ENCODE measurements at regions not wholly inside any gene's neighbourhood (a gene's known extent, or its start where the extent isn't known, plus 50 kb on each side); places are given as distances from the start of the nearest gene placed in this dataset.

- no peaks in the 10 kb centered on the region for H3K27me3 ChIP-seq (ENCODE audit: control insufficient read depth in 1 of 2, insufficient read depth in 2 of 2, low read length in 1 of 2)
- intact Hi-C loops (cut with DNase I), result no loop called here
- H3K4me1 ChIP-seq (ENCODE audit: control insufficient read depth in 1 of 2, insufficient read depth in 2 of 2, low read length in 2 of 2), result no peaks in the 10 kb centered on the region
- 92 to 94% methylated on average over 9 of the region's 9 CpGs for WGBS, 2 donors
- H3K27ac ChIP-seq (ENCODE audit: low read depth in 1 of 2, low read length in 2 of 2), result no peak overlapping the region
- no peaks in the 10 kb centered on the region for H3K9me3 ChIP-seq (ENCODE audit: control insufficient read depth, low read length)
- H3K36me3 ChIP-seq (ENCODE audit: control insufficient read depth in 1 of 2, insufficient read depth in 2 of 2, low read length in 1 of 2), result no peaks in the 10 kb centered on the region
- ATAC-seq (ENCODE audit: low FRiP score), result no peak
- DNase-seq, result no peak
- no peak overlapping the region for H3K4me3 ChIP-seq (ENCODE audit: low read length in 2 of 2)
Measured at GRCh38 chr10:33453081-33454025, 118.9 kb upstream of the NRP1 start.

- Histone ChIP-seq H3K9me3 (ENCODE audit: control insufficient read depth, low read length) (no peaks in the 10 kb centered on the region), H3K27me3 (ENCODE audit: control insufficient read depth in 1 of 2, insufficient read depth in 2 of 2, low read length in 1 of 2) (no peaks in the 10 kb centered on the region), H3K4me1 (ENCODE audit: control insufficient read depth in 1 of 2, insufficient read depth in 2 of 2, low read length in 2 of 2) (no peaks in the 10 kb centered on the region), H3K36me3 (ENCODE audit: control insufficient read depth in 1 of 2, insufficient read depth in 2 of 2, low read length in 1 of 2) (no peaks in the 10 kb centered on the region), H3K27ac (ENCODE audit: low read depth in 1 of 2, low read length in 2 of 2) (no peak overlapping the region), H3K4me3 (ENCODE audit: low read length in 2 of 2) (no peak overlapping the region)
- DNase-seq, result no peak
- no peak for ATAC-seq (ENCODE audit: low FRiP score)
- WGBS, 2 donors, result 93 to 94% methylated on average over 7 of the region's 7 CpGs
- intact Hi-C loops (cut with DNase I), result no loop called here
Measured at GRCh38 chr10:33448421-33449140, 114.1 kb upstream of the NRP1 start.

- H3K9me3 ChIP-seq (ENCODE audit: control insufficient read depth, low read length), result peaks cover 2% of the 10 kb centered on the region
- H3K4me3 ChIP-seq (ENCODE audit: low read length in 2 of 2), result no peak overlapping the region
- DNase-seq (no peak), ATAC-seq (ENCODE audit: low FRiP score) (no peak)
- WGBS, 2 donors, result 51% methylated on average over 5 of the region's 5 CpGs
- intact Hi-C loops (cut with DNase I), result no loop called here
- H3K4me1 ChIP-seq (ENCODE audit: control insufficient read depth in 1 of 2, insufficient read depth in 2 of 2, low read length in 2 of 2), result no peaks in the 10 kb centered on the region
- H3K27me3 ChIP-seq (ENCODE audit: control insufficient read depth in 1 of 2, insufficient read depth in 2 of 2, low read length in 1 of 2), result no peaks in the 10 kb centered on the region
- H3K36me3 ChIP-seq (ENCODE audit: control insufficient read depth in 1 of 2, insufficient read depth in 2 of 2, low read length in 1 of 2), result no peaks in the 10 kb centered on the region
- no peak overlapping the region for H3K27ac ChIP-seq (ENCODE audit: low read depth in 1 of 2, low read length in 2 of 2)
Measured at GRCh38 chr10:33441561-33441960, 107.1 kb upstream of the NRP1 start.

GRCh38 chr10:33434933-33435332 lies 100.5 kb upstream of the NRP1 start:
- Histone ChIP-seq H3K36me3 (ENCODE audit: control insufficient read depth in 1 of 2, insufficient read depth in 2 of 2, low read length in 1 of 2) (no peaks in the 10 kb centered on the region), H3K9me3 (ENCODE audit: control insufficient read depth, low read length) (no peaks in the 10 kb centered on the region), H3K4me3 (ENCODE audit: low read length in 2 of 2) (no peak overlapping the region), H3K27ac (ENCODE audit: low read depth in 1 of 2, low read length in 2 of 2) (no peak overlapping the region), H3K27me3 (ENCODE audit: control insufficient read depth in 1 of 2, insufficient read depth in 2 of 2, low read length in 1 of 2) (no peaks in the 10 kb centered on the region), H3K4me1 (ENCODE audit: control insufficient read depth in 1 of 2, insufficient read depth in 2 of 2, low read length in 2 of 2) (no peaks in the 10 kb centered on the region)
- intact Hi-C loops (cut with DNase I), result no loop called here
- DNase-seq, result no peak
- 86 to 87% methylated on average over 4 of the region's 4 CpGs for WGBS, 2 donors
- no peak for ATAC-seq (ENCODE audit: low FRiP score)

GRCh38 chr10:33428682-33429081 lies 94.2 kb upstream of the NRP1 start:
- ATAC-seq (ENCODE audit: low FRiP score), result no peak
- WGBS, 2 donors, result 75 to 77% methylated on average over 4 of the region's 4 CpGs
- intact Hi-C loops (cut with DNase I), result no loop called here

GRCh38 chr10:33423154-33423529 lies 88.7 kb upstream of the NRP1 start:
- H3K4me3 ChIP-seq (ENCODE audit: low read length in 2 of 2), result no peak overlapping the region
- H3K27me3 ChIP-seq (ENCODE audit: control insufficient read depth in 1 of 2, insufficient read depth in 2 of 2, low read length in 1 of 2), result no peaks in the 10 kb centered on the region
- H3K27ac ChIP-seq (ENCODE audit: low read depth in 1 of 2, low read length in 2 of 2), result no peak overlapping the region
- H3K36me3 ChIP-seq (ENCODE audit: control insufficient read depth in 1 of 2, insufficient read depth in 2 of 2, low read length in 1 of 2), result no peaks in the 10 kb centered on the region
- no peaks in the 10 kb centered on the region for H3K4me1 ChIP-seq (ENCODE audit: control insufficient read depth in 1 of 2, insufficient read depth in 2 of 2, low read length in 2 of 2)
- 51 to 56% methylated on average over 5 of the region's 5 CpGs for WGBS, 2 donors
- intact Hi-C loops (cut with DNase I), result loop anchor here (5.0 kb wide), 2 partner anchors 34 to 81 kb away; no protein-coding TSS in a partner anchor
- no peak for ATAC-seq (ENCODE audit: low FRiP score)
- no peak for DNase-seq
- H3K9me3 ChIP-seq (ENCODE audit: control insufficient read depth, low read length), result no peaks in the 10 kb centered on the region

More at GRCh38 chr10:33428682-33429081, 94.2 kb upstream of the NRP1 start:
- no peak for DNase-seq
- Histone ChIP-seq H3K4me3 (ENCODE audit: low read length in 2 of 2) (no peak overlapping the region), H3K36me3 (ENCODE audit: control insufficient read depth in 1 of 2, insufficient read depth in 2 of 2, low read length in 1 of 2) (no peaks in the 10 kb centered on the region), H3K27me3 (ENCODE audit: control insufficient read depth in 1 of 2, insufficient read depth in 2 of 2, low read length in 1 of 2) (no peaks in the 10 kb centered on the region), H3K4me1 (ENCODE audit: control insufficient read depth in 1 of 2, insufficient read depth in 2 of 2, low read length in 2 of 2) (no peaks in the 10 kb centered on the region), H3K27ac (ENCODE audit: low read depth in 1 of 2, low read length in 2 of 2) (no peak overlapping the region), H3K9me3 (ENCODE audit: control insufficient read depth, low read length) (no peaks in the 10 kb centered on the region)

GRCh38 chr10:33422471-33423153 lies 88.1 kb upstream of the NRP1 start:
- H3K9me3 ChIP-seq (ENCODE audit: control insufficient read depth, low read length), result no peaks in the 10 kb centered on the region
- no peaks in the 10 kb centered on the region for H3K36me3 ChIP-seq (ENCODE audit: control insufficient read depth in 1 of 2, insufficient read depth in 2 of 2, low read length in 1 of 2)
- no peaks in the 10 kb centered on the region for H3K4me1 ChIP-seq (ENCODE audit: control insufficient read depth in 1 of 2, insufficient read depth in 2 of 2, low read length in 2 of 2)
- no peak overlapping the region for H3K4me3 ChIP-seq (ENCODE audit: low read length in 2 of 2)
- intact Hi-C loops (cut with DNase I), result loop anchor here (5.0 kb wide), 2 partner anchors 35 to 80 kb away; no protein-coding TSS in a partner anchor
- no peak overlapping the region for H3K27ac ChIP-seq (ENCODE audit: low read depth in 1 of 2, low read length in 2 of 2)
- H3K27me3 ChIP-seq (ENCODE audit: control insufficient read depth in 1 of 2, insufficient read depth in 2 of 2, low read length in 1 of 2), result no peaks in the 10 kb centered on the region
- ATAC-seq (ENCODE audit: low FRiP score) (no peak), DNase-seq (no peak)
- WGBS, 2 donors, result 88 to 89% methylated on average over 10 of the region's 10 CpGs

- ATAC-seq (ENCODE audit: low FRiP score) (peak; percentile 82), DNase-seq (peak; percentile 50 to 73)
- no peaks in the 10 kb centered on the region for H3K36me3 ChIP-seq (ENCODE audit: control insufficient read depth in 1 of 2, insufficient read depth in 2 of 2, low read length in 1 of 2)
- H3K4me1 ChIP-seq (ENCODE audit: control insufficient read depth in 1 of 2, insufficient read depth in 2 of 2, low read length in 2 of 2), result no peaks in the 10 kb centered on the region
- H3K4me3 ChIP-seq (ENCODE audit: low read length in 2 of 2), result no peak overlapping the region
- WGBS, 2 donors, result 13 to 15% methylated on average over 5 of the region's 5 CpGs
- no peaks in the 10 kb centered on the region for H3K9me3 ChIP-seq (ENCODE audit: control insufficient read depth, low read length)
- intact Hi-C loops (cut with DNase I), result loop anchor here (5.0 kb wide), 2 partner anchors 35 to 80 kb away; no protein-coding TSS in a partner anchor
- H3K27me3 ChIP-seq (ENCODE audit: control insufficient read depth in 1 of 2, insufficient read depth in 2 of 2, low read length in 1 of 2), result no peaks in the 10 kb centered on the region
- no peak overlapping the region for H3K27ac ChIP-seq (ENCODE audit: low read depth in 1 of 2, low read length in 2 of 2)
Measured at GRCh38 chr10:33421789-33422462, 87.5 kb upstream of the NRP1 start.

Data from aorta (tissue), 5 donors.